ENCODE measurements at regions not wholly inside any gene's neighbourhood (a gene's known extent, or its start where the extent isn't known, plus 50 kb on each side); places are given as distances from the start of the nearest gene placed in this dataset.

GRCh38 chr5:171640480-171640879 is 145.1 kb upstream of the SMIM23 start:
- H3K9me3 Mint-ChIP-seq, result no peaks in the 10 kb centered on the region
- H3K4me3 Mint-ChIP-seq, result no peak overlapping the region
- H3K27me3 Mint-ChIP-seq, result peaks cover 2% of the 10 kb centered on the region
- H3K36me3 Mint-ChIP-seq (ENCODE audit: low read depth), result no peaks in the 10 kb centered on the region
- H3K27ac Mint-ChIP-seq, result no peak overlapping the region
- no peaks in the 10 kb centered on the region for H3K4me1 Mint-ChIP-seq (ENCODE audit: low read depth)
- intact Hi-C loops (cut with micrococcal nuclease), result no loop called here

- Mint-ChIP-seq H3K27me3 (peaks cover 2% of the 10 kb centered on the region), H3K4me1 (ENCODE audit: low read depth) (peaks cover 1% of the 10 kb centered on the region), H3K27ac (no peak overlapping the region), H3K36me3 (ENCODE audit: low read depth) (no peaks in the 10 kb centered on the region), H3K4me3 (no peak overlapping the region), H3K9me3 (no peaks in the 10 kb centered on the region)
- intact Hi-C loops (cut with micrococcal nuclease), result no loop called here
Measured at GRCh38 chr5:171641891-171642290, 143.7 kb upstream of the SMIM23 start.

- Mint-ChIP-seq H3K27ac (no peak overlapping the region), H3K4me3 (no peak overlapping the region), H3K36me3 (ENCODE audit: low read depth) (no peaks in the 10 kb centered on the region)
Measured at GRCh38 chr5:171642894-171643293, 142.7 kb upstream of the SMIM23 start.

GRCh38 chr5:171644536-171644935 is 141.1 kb upstream of the SMIM23 start:
- no peaks in the 10 kb centered on the region for H3K36me3 Mint-ChIP-seq (ENCODE audit: low read depth)
- H3K4me1 Mint-ChIP-seq (ENCODE audit: low read depth), result peaks cover 7% of the 10 kb centered on the region
- no peaks in the 10 kb centered on the region for H3K9me3 Mint-ChIP-seq
- intact Hi-C loops (cut with micrococcal nuclease), result no loop called here
- peaks cover 5% of the 10 kb centered on the region for H3K27me3 Mint-ChIP-seq
- H3K4me3 Mint-ChIP-seq, result no peak overlapping the region
- H3K27ac Mint-ChIP-seq, result no peak overlapping the region

More at GRCh38 chr5:171642894-171643293, 142.7 kb upstream of the SMIM23 start:
- H3K27me3 Mint-ChIP-seq, result peaks cover 5% of the 10 kb centered on the region
- H3K4me1 Mint-ChIP-seq (ENCODE audit: low read depth), result peaks cover 7% of the 10 kb centered on the region
- H3K9me3 Mint-ChIP-seq, result no peaks in the 10 kb centered on the region
- intact Hi-C loops (cut with micrococcal nuclease), result no loop called here

GRCh38 chr5:171646102-171647042 is 139.2 kb upstream of the SMIM23 start:
- no peak overlapping the region for H3K27ac Mint-ChIP-seq
- intact Hi-C loops (cut with micrococcal nuclease), result no loop called here
- H3K27me3 Mint-ChIP-seq, result peaks cover 5% of the 10 kb centered on the region
- H3K36me3 Mint-ChIP-seq (ENCODE audit: low read depth), result no peaks in the 10 kb centered on the region
- H3K4me1 Mint-ChIP-seq (ENCODE audit: low read depth), result peaks cover 7% of the 10 kb centered on the region
- H3K4me3 Mint-ChIP-seq, result no peak overlapping the region
- H3K9me3 Mint-ChIP-seq, result no peaks in the 10 kb centered on the region

- Mint-ChIP-seq H3K9me3 (no peaks in the 10 kb centered on the region), H3K4me1 (ENCODE audit: low read depth) (peaks cover 7% of the 10 kb centered on the region), H3K27me3 (peaks cover 5% of the 10 kb centered on the region), H3K4me3 (no peak overlapping the region), H3K27ac (peak overlapping the region; percentile 38), H3K36me3 (ENCODE audit: low read depth) (no peaks in the 10 kb centered on the region)
- intact Hi-C loops (cut with micrococcal nuclease), result no loop called here
Measured at GRCh38 chr5:171647043-171647903, 138.3 kb upstream of the SMIM23 start.

- no peak overlapping the region for H3K4me3 Mint-ChIP-seq
- no peaks in the 10 kb centered on the region for H3K9me3 Mint-ChIP-seq
- peaks cover 7% of the 10 kb centered on the region for H3K4me1 Mint-ChIP-seq (ENCODE audit: low read depth)
- intact Hi-C loops (cut with micrococcal nuclease), result no loop called here
- H3K27me3 Mint-ChIP-seq, result peaks cover 5% of the 10 kb centered on the region
- no peaks in the 10 kb centered on the region for H3K36me3 Mint-ChIP-seq (ENCODE audit: low read depth)
- no peak overlapping the region for H3K27ac Mint-ChIP-seq
Measured at GRCh38 chr5:171647904-171648260, 137.7 kb upstream of the SMIM23 start.

- H3K4me3 Mint-ChIP-seq, result no peak overlapping the region
- no peaks in the 10 kb centered on the region for H3K9me3 Mint-ChIP-seq
- no peaks in the 10 kb centered on the region for H3K36me3 Mint-ChIP-seq (ENCODE audit: low read depth)
- no peak overlapping the region for H3K27ac Mint-ChIP-seq
- H3K27me3 Mint-ChIP-seq, result peaks cover 5% of the 10 kb centered on the region
- H3K4me1 Mint-ChIP-seq (ENCODE audit: low read depth), result peaks cover 7% of the 10 kb centered on the region
- intact Hi-C loops (cut with micrococcal nuclease), result no loop called here
Measured at GRCh38 chr5:171648279-171649074, 137.1 kb upstream of the SMIM23 start.

DNA sequence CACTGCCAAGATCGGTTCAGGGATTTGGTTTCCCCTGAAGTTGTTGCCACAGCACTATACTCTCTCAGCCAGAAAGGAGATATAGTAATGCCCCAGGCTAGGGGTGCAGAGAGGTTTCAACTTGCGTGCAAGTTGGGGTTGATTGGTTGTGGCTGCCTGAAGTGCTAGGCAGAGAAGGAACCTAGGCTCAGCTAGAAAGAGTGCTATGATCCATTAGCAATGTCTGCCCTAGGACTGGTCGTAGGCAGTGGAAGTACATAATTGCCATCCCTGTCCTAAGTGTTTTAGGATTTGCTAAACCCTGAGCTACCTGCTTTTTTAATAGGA is 136.6 kb upstream of the SMIM23 start:
- no peak overlapping the region for H3K27ac Mint-ChIP-seq
- no peaks in the 10 kb centered on the region for H3K9me3 Mint-ChIP-seq
- H3K4me3 Mint-ChIP-seq, result no peak overlapping the region
- H3K27me3 Mint-ChIP-seq, result peaks cover 5% of the 10 kb centered on the region
- intact Hi-C loops (cut with micrococcal nuclease), result no loop called here
- no peaks in the 10 kb centered on the region for H3K36me3 Mint-ChIP-seq (ENCODE audit: low read depth)
- H3K4me1 Mint-ChIP-seq (ENCODE audit: low read depth), result peaks cover 7% of the 10 kb centered on the region

GRCh38 chr5:171650597-171650996 is 135.0 kb upstream of the SMIM23 start:
- Mint-ChIP-seq H3K27me3 (peaks cover 3% of the 10 kb centered on the region), H3K36me3 (ENCODE audit: low read depth) (no peaks in the 10 kb centered on the region), H3K4me1 (ENCODE audit: low read depth) (peaks cover 7% of the 10 kb centered on the region), H3K9me3 (no peaks in the 10 kb centered on the region), H3K27ac (no peak overlapping the region), H3K4me3 (no peak overlapping the region)
- intact Hi-C loops (cut with micrococcal nuclease), result no loop called here

- Mint-ChIP-seq H3K9me3 (no peaks in the 10 kb centered on the region), H3K4me1 (ENCODE audit: low read depth) (peaks cover 7% of the 10 kb centered on the region)
- intact Hi-C loops (cut with micrococcal nuclease), result no loop called here
Measured at GRCh38 chr5:171651102-171651501, 134.5 kb upstream of the SMIM23 start.

GRCh38 chr5:171654881-171655280 is 130.7 kb upstream of the SMIM23 start:
- no peak overlapping the region for H3K27ac Mint-ChIP-seq
- no peaks in the 10 kb centered on the region for H3K27me3 Mint-ChIP-seq
- no peaks in the 10 kb centered on the region for H3K9me3 Mint-ChIP-seq
- no peak overlapping the region for H3K4me3 Mint-ChIP-seq
- intact Hi-C loops (cut with micrococcal nuclease), result no loop called here
- no peaks in the 10 kb centered on the region for H3K36me3 Mint-ChIP-seq (ENCODE audit: low read depth)
- H3K4me1 Mint-ChIP-seq (ENCODE audit: low read depth), result peaks cover 1% of the 10 kb centered on the region

More at GRCh38 chr5:171651102-171651501, 134.5 kb upstream of the SMIM23 start:
- Mint-ChIP-seq H3K4me3 (no peak overlapping the region), H3K36me3 (ENCODE audit: low read depth) (no peaks in the 10 kb centered on the region), H3K27ac (no peak overlapping the region), H3K27me3 (peaks cover 3% of the 10 kb centered on the region)

DNA sequence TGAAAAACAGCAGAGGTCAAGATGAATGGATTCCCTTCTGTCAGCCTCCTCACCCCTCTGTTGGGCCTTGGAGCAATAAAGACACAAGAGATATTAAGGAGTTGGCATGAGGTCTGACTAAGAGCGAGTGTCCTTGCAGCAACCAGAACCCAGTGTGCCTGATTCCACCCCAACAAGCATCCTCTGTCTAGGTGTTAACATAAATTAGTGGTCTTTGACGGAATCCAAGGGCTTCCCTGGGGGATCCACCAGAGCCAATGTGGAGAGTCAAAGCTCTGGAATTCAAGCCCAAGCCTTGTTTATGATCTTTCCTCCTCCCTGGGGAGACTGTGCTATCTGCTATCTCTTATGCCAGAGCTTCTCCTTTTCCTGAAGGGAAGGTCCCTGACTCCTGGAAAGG is 128.1 kb upstream of the SMIM23 start:
- no peaks in the 10 kb centered on the region for H3K9me3 Mint-ChIP-seq
- H3K27ac Mint-ChIP-seq, result no peak overlapping the region
- no peaks in the 10 kb centered on the region for H3K27me3 Mint-ChIP-seq
- intact Hi-C loops (cut with micrococcal nuclease), result no loop called here
- H3K36me3 Mint-ChIP-seq (ENCODE audit: low read depth), result no peaks in the 10 kb centered on the region
- no peak overlapping the region for H3K4me3 Mint-ChIP-seq
- peaks cover 10% of the 10 kb centered on the region for H3K4me1 Mint-ChIP-seq (ENCODE audit: low read depth)

- Mint-ChIP-seq H3K27me3 (no peaks in the 10 kb centered on the region), H3K27ac (no peak overlapping the region), H3K36me3 (ENCODE audit: low read depth) (no peaks in the 10 kb centered on the region), H3K4me1 (ENCODE audit: low read depth) (peaks cover 10% of the 10 kb centered on the region), H3K4me3 (no peak overlapping the region), H3K9me3 (no peaks in the 10 kb centered on the region)
- intact Hi-C loops (cut with micrococcal nuclease), result no loop called here
Measured at GRCh38 chr5:171659896-171660295, 125.7 kb upstream of the SMIM23 start.
